GM11168 (cell line): ENCODE measurements at regions not wholly inside any gene's neighbourhood (a gene's known extent, or its start where the extent isn't known, plus 50 kb on each side); places are given as distances from the start of the nearest gene placed in this dataset.
"Not testable (repeated sequence)": the region's sequence is repeated elsewhere in the genome, so short reads cannot be mapped to it uniquely, and the experiment has no call there.

Source experiments
- in situ Hi-C: fragments of 300-500 bp; cut with MboI; formaldehyde crosslinking; loops from one replicate; pipeline ENCODE4 v1.12.0; 2022; ENCODE audit warnings: low sequenced_read_pairs; ENCODE audit not compliant: unreplicated experiment

DNA sequence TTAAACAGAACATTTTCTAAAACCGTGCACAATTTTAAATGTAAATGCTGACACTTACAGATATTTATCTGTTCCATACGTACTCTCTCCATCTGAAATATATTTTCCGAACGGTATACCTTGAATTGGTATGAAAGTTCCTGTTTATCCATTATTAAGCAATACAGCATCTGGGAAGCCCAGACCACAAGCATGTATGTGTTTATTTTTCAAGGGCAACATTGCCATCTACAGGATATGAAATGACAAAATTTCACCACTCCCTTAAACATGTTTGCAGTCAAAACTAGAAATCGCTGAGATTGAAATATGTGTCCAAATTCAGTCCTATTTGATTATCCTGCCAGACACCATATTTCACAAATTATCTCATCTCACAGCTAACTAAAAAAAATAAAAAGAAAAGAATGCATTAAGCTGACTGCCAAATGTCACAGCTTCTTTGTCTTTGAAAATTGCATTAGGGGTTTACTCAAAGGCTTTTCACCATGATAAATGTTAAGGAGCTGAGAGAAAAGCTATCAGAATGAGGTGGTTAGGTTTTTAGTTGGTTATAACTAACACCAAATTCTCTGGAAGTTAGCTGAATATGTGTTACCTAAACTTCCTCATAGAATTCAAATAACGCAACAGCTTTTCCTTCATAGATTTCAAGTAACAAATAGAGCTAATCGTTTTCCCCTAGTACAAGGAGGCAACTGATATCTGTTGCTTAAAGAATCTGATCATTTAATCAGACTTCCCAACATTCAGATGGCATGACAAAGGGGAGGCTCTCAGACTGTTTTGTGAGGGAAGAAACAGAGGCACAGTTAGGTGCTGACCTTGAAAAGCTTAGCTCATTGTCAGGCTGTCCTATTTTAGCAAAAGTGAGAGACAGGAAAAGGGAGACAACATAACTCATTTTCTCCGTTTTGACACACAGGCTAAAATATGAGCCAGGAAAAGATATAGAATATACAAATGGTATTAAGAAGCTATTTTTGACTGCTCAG is 533.1 kb downstream of the TBL1XR1 start:
- in situ Hi-C loops: no loop called here

DNA sequence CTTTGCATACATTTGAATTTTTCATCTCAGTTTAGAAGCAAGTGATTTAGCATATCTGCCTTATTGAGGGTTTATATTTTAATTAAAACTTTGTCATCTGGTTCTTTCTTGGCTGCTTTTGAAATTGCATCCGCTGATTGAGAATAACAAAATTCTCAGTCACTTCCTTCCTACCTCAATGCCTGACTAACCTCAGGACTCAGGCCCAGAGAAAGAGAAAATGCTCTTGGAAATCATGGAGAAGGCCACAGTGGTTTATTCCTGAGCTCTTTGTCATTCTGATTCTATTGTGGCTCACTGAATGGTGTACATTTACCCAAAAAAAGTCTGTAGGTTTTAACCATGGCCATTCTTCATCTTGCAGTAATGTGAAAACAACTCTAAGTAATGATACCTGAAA is 533.9 kb downstream of the TBL1XR1 start:
- in situ Hi-C loops: no loop called here

DNA sequence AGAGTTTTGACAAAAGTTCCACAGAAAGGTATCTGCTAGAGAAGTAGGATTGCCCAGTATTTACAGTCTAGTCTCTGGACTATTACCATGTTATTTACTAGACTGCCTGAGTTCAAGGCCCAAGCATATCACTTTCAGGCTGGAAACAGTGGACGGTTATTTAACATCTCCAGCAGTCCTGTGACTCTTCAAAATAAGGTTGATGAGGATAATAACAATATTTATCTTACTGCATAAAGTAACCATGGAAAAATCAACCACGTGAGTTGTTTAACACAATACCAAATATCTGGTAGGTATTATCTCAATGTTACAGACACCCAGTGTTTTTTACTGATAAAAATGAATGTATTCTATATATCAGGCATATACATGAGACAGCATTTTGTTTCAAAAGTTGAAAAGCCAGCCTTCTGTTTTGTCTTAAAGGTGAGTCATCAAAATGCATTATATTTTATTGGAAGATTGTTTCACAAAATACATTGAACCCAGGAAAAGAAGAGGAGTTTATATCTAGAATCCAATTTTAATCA is 535.8 kb downstream of the TBL1XR1 start:
- in situ Hi-C loops: no loop called here

DNA sequence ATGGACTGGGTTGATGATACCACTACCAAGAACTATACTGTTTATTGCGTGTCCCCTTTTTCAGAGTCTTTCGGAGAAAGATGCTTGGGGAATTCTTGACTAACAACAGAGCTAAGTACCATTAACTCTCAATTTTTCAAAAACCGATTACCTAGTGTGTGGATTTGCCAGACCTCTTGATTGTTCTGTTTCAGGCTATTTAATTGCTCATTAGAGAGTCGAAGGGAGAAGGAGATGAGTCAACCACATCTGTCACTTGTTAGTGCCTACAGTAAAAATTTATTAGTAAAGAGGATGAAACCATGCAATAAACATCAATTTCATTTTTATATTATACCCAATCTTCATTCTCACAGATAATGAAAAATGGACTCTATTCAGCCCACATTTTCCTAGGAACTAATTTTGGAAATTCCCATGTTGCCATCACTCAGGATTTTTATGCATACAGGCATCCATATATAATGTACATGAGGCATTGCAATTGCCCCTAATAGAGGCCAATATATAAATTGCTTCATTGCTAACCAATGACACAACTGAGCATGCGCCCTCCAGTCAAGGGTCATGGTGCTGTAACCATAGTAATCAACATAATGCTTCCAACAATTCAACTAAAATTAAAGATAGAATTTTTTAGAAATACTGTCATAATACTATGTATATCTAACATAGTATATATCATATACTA is 541.7 kb downstream of the TBL1XR1 start:
- in situ Hi-C loops: no loop called here

DNA sequence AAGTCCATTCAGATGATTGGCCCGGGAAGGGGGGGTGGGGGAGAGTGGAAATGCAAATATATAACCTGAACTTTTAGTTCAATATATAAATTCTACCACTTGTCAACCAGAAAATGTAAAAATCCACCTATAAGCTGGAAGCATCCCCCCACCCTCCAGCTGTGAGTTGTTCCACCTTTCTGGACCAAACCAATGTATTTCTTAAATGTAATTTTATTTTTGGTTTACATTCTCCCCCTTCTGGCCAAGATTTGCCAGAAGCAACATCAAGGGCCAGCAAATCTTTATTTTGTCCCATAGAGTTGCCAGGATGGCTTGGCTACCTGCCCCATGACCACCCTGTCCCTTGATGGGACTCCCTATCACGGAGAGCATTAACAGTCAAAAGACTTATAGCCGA is 545.7 kb downstream of the TBL1XR1 start:
- in situ Hi-C loops: no loop called here

DNA sequence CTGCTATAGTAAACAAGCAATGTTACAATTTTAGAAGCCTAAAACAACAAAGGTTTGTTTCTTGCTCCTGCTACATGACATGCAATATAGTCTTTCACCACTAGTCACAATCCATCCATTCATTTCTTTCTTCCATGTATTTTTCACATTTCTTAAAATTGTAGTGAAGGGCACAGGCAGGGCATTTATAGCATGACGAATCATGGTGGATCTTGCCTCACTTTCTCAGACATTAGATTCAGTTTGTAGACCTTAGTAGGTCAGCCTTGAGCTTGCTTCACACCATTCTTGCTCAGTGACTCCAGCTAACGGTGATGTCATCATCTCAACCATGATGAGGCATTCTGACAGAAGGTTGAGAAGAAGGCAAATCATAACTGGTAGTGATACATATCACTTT is 546.8 kb downstream of the TBL1XR1 start:
- in situ Hi-C loops: no loop called here

DNA sequence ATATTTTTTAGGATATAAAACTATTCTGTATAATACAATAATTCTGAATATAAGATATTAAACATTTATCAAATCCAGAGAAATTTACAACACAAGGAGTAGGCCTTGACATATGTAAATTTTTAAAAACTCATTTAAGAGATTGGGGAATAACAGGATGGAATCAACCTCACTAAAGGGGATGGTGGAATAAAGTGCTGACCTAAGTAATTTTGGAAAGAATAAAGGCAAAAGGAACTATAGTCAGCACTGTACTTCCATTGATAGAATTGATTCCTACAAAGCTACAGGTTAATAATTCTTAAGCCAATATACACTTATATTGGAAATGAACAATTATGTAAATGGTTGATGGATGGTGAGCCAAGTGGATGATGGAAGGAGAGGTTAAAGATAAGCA is 549.3 kb downstream of the TBL1XR1 start:
- in situ Hi-C loops: no loop called here

DNA sequence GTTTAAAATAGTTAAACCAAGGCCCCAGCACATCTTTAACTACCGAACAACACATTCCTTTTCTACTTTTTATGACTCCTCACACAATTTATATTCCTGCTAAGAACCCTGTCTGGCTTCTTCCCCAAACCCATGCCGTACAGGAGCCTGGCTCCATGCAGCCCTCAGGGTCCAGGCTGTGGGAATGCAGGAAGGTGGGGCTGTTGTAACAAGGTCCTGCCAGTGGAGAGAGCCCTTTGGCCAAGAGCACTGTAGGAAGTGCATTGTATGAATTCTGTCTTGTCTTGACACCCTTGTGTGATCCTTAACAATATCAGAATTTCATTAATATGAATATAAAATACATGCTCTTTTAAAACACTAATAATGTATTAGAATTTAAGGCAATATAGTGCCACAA is 563.8 kb downstream of the TBL1XR1 start:
- in situ Hi-C loops: no loop called here

DNA sequence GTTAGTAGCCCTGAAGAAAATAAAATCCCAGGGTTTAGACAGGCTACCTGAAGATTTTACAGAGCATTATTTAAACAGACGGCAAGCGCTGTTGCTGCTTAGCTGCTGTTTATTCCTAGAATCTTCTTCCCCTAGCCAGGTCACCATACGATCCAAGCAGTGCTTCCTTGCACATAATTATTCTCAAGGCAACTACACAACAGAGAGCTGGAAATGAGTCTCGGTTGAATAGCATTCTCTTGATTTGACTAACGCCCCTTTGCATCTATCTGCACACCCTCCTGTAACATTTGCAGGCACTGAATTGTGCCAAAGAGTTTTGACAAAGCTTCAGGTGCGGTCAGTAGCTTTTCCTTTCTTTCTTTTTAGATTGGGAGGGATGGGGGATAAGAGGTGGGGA is 564.4 kb downstream of the TBL1XR1 start:
- in situ Hi-C loops: no loop called here

DNA sequence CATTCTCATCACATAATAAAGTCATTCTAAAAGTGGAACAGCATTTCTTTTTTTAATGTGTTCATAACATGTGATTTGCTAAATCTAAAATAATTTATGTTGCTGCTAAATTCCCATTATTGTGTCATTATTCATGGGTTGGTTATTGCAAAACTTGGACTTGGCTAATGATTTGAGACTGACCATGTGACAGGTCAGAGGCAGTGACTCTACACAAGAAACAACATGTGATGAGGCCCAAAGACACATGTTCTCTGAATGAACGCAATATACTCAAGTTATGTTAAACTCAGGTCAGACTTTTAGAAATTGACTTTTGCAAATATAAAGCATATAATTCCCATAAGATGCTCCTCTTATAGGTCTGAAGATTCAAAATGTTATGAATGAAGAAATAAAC is 566.1 kb downstream of the TBL1XR1 start:
- in situ Hi-C loops: no loop called here

DNA sequence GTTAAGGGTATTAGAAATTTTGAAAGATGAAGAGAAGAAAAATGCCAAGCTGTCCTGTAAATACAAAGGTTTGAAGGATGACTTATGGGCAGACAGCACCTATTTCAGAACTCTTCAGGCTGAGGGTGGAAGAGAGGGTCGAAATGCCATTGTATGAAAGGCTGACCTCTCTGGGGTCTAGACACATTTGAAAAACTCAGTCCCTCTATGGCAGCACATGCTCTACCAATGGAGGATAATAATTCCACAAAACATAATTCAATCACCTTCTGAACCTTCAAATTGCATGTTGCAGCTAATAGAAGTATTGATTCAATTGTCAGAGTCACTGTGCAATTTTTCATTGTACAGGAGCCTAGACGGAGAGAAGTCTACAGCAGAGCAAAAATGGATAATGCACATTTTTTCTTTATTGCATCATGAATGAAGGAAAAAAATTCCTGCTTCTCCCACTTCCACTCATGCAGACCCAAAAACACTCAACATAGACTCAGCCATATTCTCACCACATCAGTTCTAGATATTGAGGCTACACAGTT is 569.1 kb downstream of the TBL1XR1 start:
- in situ Hi-C loops: no loop called here

DNA sequence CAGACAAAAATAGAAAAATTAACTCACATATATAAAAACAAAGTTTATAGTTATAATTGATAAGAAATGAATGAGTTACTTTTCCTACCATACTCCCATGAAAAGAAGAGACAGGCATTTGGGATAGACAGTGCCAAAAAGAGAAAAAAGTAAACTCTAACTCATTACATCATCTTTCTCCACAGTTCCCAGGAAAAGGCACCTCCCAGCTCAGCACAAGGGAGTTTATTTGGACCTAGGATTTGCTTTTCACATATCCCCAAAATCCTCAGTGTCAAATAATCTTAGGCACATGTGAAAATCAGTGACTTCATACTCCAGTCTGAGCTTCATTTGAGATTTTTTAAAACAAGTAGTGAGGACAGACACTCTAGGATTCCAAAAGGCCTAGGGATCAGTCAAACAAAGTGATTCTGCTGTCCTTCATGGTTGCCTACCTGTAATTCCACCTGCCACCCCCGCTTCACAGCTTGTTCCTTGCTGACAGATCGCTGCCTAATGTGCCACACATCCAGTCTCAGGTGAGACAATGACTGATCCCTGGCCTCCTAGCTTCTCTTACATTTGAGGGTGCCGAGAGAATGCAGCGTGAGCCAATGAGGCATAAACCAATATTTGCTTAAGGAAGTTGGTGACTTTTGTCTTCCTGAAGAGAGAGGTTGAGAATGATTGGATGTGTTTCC is 573.7 kb downstream of the TBL1XR1 start:
- in situ Hi-C loops: no loop called here

DNA sequence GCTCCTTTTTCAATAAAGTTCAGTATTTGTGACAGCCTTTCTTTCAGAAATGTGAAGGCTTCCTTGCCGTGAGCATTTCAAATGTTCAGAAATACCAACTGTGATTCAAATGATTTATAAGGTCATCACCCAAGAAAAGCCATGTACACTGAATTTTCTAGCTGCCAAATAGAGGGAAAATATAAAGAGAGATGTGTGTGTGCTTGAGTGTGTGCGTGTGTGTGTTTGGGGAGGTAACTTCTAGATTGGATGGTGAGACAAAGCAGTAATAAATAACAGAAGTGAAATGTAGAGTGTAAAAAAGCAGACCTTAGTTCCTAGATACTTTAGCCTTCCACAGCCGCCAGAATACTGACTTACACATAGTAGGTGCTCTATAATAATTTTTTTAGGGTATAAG is 577.4 kb downstream of the TBL1XR1 start:
- in situ Hi-C loops: no loop called here

DNA sequence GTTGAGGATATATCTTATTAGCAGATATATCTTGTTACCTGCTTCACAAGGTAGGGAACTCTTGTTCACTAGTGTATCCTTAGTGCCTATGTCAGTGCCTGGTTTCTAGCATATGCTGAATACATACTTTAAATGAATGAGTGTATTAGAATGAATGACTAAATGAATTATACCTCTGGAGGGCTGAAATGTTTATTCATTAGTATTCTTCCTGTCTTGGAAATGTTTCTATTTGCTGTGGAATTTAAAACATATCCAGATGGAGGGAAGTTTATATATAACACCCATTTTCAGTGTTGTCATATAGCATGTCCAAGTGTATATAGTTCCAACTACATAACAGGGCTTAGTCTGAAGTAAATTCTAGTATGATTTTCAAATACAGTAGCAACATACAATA is 581.5 kb downstream of the TBL1XR1 start:
- in situ Hi-C loops: no loop called here

DNA sequence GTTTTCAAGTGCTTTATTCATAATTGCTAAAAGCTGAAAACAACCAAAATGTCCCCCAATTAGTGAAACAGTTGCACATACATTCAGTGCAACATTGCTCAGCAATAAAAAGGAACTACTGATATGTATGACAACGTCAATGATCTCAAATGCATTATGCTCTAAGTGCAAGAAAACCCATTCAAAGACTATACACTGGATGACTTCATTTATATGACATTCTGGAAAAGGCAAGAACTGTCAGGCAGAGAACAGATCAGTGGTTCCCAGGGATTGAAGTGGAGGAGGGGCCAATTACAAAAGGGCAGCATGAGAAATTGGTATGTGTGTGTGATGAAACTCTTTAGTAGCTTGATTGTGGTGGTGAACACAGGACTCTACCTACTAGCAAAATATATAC is 585.6 kb downstream of the TBL1XR1 start:
- in situ Hi-C loops: no loop called here

DNA sequence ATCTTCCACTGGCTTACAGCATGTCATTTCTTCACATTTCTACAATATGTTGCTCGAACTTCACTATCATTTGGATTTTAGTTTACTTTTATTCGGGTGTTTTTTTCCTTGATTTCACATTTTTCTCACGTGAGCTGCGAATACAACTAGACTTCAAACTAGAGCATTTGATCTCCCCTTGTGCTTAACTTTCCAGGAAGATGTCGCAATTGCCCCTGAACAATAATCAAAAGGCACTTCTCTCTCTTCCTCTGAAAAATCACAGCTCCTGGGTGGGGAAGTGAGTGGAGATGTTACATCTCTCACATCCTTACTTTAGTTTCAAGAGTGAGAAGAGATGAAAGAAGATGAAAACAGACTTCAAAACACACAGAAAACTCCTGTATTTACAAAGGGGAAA is 587.9 kb downstream of the TBL1XR1 start:
- in situ Hi-C loops: no loop called here

DNA sequence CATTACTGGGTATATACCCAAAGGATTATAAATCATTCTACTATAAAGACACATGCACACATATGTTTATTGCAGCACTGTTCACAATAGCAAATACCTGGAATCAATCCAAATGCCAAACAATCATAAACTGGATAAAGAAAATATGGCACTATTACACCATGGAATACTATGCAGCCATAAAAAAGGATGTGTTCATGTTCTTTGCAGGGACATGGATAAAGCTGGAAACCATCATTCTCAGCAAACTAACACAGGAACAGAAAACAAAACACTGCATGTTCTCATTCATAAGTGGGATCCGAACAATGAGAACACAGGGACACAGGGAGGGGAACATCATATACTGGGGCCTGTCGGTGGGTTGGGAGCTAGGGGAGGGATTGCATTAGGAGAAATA is 591.7 kb downstream of the TBL1XR1 start:
- in situ Hi-C loops: not testable (repeated sequence)

DNA sequence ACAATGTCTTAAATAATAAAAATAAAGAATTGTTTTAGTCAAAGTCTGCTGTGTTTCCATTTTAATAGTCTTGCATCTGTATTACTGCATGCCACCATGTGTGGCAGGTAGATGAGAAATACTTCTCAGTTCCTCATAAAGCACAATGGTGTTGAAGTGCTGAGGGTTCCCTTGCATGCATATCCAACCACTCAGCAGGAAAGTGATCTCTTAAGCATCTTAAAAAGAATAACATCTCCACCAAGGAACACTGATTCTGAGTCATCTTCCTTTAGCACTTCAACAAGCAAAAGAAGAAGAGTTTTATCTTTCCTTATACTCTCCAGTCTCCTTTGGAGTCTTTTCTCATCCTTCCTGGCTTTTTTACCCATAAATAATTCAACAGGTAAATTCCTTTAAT is 602.0 kb downstream of the TBL1XR1 start:
- in situ Hi-C loops: no loop called here

DNA sequence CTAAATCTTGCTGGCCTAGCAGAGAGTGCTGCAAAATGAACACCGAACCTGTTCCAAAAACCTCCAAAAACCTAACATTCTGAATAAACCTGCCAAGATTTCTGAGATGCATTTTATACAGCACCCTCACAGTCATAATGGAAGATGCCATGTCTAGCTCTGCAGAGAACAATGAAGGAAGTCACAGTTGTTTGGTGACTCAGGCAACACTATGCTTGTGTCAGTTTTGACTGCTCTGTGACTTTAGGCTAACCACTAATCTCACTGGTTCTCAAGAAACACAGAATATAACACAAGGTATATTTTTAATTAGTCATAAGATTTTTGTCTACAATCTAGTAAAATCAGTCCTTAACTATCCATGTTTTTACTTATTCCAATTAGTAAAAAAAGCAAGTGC is 606.6 kb downstream of the TBL1XR1 start:
- in situ Hi-C loops: no loop called here

DNA sequence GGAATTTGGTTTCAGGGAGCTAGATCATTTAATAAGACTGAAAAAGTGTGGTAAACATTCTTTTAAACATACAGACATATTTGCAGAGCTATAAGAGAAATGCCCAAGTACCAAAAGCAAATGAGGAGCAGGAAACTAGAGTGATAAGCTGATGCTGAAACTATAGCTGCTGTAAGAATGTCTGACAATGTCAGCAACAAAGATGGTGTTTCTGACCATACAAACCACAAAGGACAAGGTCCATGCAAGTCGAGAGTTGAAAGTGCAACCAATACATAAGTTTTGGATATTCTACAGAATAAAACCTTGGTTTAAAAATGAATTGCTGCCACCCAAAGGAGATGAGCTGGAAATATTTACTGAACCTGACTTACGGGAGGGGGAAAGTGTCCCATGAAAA is 610.2 kb downstream of the TBL1XR1 start:
- in situ Hi-C loops: no loop called here
